Activated CD8-positive, alpha-beta memory T cell treated with anti-CD3 and anti-CD28 coated beads, Interleukin-2, amount 50 U/mL, for 4 hours (primary cell): ENCODE measurements at regions not wholly inside any gene's neighbourhood (a gene's known extent, or its start where the extent isn't known, plus 50 kb on each side); places are given as distances from the start of the nearest gene placed in this dataset.
A peak's percentile ranks its signal among the peaks of the same experiment; 100 is the strongest.

ENCODE experiments used
- DNase-seq: peaks from one replicate; pipeline ENCODE4 v3.0.0-alpha.2; 2020

DNA sequence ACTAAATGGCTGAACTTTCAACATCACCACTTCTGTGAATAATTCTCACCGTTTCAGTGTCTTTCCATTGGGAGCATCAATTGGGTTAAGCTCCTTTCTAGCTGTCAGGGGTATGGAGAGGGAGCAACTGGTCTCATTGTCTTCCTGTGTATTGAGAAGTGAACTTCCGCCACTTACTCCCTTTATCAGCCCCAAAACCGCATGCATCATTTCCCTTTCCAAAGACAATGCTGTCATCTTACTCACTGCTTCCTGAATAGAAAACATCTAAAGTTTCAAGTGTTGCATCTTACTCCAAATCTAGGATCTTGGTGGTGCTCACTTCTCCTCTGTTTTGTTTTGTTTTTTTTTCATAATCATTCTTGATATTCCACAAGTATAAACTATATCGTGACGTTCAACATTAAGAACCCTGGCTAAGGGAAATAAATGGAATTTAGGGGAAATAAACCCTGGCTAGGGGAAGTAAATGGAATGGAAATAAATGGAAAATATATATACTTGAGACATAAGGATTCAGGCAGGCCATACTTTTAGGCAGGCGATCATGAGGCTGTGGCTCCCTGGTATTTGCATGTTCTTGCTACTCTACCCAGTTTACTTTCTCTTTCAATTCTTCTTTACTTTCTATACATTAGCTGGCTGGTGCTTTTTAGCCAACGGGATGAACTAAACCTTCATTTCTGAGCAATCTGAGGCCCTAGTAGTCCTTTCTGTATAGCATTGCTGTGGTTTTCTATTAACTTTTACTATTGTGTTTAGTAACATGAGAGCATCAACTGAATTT lies 371.9 kb downstream of the BMPER start:
- DNase-seq, result no peak

DNA sequence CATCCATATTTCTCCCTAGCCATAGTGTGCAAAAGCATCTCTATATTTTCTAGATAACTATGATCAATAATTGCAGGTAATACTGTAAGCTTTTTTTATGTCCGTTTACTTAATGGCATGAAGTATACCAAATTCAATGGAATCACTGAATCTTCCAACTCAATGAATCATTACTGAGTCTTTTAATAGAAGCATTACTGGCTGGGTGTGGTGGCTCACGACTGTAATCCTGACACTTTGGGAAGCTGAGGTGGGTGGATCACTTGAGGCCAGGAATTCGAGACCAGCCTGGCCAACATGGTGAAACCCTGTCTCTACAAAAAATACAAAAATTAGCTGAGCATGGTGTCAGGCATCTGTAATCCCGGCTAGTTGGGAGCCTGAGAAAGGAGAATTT lies 372.5 kb downstream of the BMPER start:
- no peak for DNase-seq

DNA sequence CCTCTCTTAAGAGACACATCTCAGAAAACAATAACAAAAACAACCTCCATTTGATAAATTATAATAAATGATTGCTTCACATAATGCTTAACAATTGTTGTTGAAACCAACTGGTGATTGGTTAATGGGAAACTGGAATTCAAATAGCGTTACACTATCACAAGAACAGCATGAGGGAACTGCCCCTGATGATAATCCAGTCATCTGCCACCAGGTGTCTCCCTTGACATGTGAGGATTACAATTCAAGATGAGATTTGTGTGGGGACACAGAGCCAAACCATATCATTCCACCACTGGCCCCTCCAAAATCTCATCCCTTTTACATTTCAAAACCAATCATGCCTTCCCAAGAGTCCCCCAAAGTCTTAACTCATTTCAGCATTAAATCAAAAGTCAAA lies 375.9 kb downstream of the BMPER start:
- DNase-seq, result no peak

GRCh38 chr7:34282271-34282670 lies 375.7 kb upstream of the NPSR1 start:
- no peak for DNase-seq

DNA sequence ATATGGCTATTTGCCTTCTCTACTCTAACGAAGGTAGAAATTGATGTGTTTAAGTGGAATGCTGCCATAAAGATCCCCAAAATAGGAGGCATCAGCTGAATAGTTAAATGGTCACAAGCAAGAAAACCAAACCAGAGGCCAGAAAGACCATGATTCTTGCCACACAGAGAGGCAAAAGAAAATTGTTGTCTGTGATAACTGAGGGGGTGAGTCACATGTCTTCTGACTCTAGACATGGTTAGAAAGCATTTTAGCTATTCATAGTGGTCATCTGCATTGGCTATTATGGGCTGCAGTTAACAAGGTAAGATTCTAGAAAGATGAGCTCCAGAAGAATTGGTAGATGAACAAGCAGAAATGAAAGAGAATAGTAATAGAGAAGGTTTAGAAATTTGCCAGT lies 361.4 kb upstream of the NPSR1 start:
- no peak for DNase-seq

DNA sequence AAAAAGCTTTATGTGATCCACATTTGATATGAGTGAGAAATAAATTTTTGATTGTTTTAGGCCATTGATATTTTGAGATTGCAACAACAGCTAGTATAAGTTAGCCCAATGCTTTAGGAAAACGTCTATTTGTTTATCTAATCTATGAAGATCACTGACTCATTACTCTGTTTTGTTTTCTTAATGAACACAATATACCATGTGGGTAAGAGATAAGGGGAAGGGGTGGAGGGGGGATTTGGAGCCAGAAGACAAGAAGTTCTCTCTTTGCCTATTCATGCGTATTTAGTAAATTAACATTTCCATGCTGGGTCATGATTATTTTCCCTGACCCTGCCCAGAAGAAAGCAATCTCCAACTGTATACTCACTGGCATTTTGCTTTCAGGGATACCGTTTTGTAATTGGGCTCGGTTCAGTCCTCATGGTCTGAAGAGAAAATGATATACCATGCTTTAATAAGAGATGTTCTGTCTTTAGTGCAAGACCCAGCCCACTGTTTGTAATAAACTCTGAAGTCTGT lies 359.5 kb upstream of the NPSR1 start:
- DNase-seq, result no peak

- no peak for DNase-seq
Measured at GRCh38 chr7:34299066-34299465, 359.0 kb upstream of the NPSR1 start.

DNA sequence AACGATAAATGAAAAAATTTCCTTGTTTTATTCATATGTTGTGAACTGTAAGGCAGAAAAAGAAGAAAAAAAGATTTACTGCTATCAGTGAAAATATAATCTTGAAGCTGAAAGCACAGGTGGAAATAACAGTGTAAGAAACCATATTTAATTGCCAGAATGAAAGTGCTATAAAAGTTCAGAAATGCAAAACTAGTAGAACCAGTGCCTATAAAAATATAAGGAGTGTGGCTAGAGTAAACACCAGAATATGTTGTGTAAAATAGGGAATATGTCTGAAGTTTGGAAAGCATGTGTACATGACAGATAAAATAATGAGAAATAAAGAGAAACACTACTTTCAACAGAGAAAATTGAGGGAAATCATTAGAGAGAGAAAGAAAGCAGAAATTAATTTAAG lies 350.5 kb upstream of the NPSR1 start:
- no peak for DNase-seq

GRCh38 chr7:34308595-34308994 lies 349.4 kb upstream of the NPSR1 start:
- DNase-seq, result no peak

GRCh38 chr7:34309116-34309515 lies 348.9 kb upstream of the NPSR1 start:
- no peak for DNase-seq

DNA sequence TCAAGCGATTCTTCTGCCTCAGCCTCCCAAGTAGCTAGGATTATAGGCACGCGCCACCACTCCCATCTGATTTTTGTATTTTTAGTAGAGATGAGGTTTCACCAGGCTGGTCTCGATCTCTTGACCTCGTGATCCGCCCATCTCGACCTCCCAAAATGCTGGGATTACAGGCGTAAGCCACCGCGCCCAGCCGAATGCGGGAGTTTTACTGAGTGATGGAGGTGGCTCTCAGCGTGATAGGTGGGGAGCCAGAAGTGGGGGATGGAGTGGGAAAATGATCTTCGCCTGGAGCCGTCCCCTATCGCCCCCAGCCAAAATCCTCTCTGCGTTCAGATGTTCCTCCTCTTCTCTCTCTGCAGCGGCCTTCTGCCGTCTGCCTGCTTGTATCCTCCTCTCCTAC lies 348.4 kb upstream of the NPSR1 start:
- DNase-seq, result no peak

GRCh38 chr7:34311591-34311990 lies 346.4 kb upstream of the NPSR1 start:
- DNase-seq, result no peak

- DNase-seq, result no peak
Measured at GRCh38 chr7:34312624-34313023, 345.4 kb upstream of the NPSR1 start.

DNA sequence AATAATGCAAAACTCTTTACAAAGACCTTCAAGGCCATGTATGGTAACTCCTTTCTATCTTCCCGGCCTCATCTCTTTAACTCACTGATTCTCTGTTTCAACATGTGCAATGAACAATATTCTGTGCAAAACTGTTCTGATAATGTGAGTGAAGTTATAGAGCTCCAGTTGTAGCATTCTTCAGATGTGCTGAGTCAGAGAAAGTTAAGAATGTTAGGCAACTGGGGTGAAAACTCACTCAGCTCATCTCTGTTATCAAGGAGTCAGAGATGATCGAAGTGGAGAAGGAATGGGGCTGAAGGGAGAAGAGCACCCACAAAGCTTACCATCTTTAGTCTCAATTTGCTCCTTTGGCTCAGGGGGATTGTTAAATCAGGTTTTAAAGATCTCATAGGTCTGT lies 344.7 kb upstream of the NPSR1 start:
- DNase-seq, result no peak

GRCh38 chr7:34315032-34315431 lies 343.0 kb upstream of the NPSR1 start:
- DNase-seq, result no peak

DNA sequence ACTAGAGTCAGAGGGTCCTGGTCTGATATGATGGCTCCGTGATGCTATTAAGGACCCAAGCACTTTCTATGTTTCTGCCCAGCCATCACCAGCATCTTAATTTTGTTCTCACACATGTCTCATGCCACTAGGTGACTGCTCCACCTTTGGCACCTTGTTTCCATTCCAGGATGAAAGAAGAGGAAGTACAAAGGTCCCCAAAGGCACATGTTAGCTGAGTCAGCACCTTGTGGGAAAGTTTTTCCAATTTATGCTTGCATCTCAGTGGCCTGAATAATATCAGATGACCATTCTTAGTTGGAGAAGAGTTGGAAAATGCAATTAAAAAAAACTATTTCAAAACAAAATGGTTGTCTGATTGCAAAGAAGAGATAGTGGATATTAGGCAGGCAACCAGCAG lies 341.0 kb upstream of the NPSR1 start:
- DNase-seq, result no peak

DNA sequence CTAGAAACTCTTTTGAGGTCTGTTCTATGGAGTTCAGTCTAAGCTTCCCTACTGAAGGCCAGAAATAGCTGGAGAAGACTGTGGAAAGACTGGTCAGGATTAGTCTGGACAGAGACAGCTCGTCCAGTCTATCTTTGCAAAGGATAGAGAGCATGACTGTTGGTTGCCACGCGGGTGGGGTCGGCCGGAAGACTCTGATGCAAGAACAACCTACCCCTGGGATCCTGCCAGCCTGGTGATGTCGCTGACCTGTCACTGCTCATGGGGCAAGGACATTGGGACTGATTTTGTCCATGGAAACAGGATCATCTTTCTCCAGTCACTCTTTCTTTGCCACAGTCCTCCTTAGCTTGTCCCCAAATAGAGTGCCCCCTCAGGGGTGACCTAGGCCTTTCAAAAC lies 337.6 kb upstream of the NPSR1 start:
- no peak for DNase-seq

DNA sequence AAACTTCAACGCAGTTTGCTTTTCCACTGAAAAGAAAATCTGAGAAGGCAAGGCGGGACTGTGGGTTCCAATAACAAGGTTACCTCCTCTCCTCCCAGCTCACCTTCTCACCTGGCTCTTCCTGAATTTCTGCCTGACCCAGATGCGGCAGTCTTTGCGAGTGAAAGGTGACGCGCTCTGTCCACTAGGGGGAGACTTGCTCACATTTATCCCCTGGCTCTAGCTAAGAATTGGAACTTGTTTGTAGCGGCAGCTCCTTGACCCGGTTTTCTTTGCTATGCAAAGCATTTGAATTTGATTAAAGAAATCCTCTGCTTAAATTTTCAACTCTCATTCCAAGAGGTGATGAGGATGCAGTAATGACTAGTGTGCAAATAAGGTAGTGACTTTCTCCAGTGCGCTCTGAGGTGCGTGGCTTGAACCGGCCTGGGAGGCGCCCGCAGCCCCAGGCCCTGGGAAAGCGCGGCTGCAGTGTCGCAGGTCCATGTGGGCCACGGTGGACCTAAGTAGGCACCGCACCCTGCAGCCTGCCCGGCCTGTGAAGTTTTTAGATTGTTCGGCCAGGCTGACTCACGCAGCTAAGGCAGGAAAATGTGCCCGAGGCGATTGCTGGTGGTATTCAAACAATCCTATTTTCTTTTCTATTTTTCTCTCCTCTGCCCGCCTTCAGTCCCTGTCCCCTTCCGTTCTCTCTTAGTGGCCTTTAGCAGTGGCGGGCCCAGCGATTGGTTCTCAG lies 336.9 kb upstream of the NPSR1 start:
- peak; percentile 16 for DNase-seq

DNA sequence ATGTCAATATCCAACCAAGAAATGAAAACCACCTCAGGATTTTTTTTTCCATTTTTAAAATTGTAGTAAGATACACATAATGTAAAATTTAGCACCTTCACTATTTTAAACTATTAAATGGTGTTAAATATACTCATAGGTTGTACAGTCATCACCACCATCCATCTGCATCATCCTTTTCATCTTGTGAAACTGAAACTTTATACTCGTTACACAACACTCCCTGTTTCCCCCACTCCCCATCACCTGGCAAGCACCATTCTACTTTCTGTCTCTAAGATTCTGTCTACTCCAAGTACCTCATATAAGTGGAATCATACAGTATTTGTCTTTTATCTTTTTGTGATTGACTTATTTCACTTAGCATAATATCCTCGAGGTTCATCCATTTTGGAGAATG lies 335.2 kb upstream of the NPSR1 start:
- no peak for DNase-seq

DNA sequence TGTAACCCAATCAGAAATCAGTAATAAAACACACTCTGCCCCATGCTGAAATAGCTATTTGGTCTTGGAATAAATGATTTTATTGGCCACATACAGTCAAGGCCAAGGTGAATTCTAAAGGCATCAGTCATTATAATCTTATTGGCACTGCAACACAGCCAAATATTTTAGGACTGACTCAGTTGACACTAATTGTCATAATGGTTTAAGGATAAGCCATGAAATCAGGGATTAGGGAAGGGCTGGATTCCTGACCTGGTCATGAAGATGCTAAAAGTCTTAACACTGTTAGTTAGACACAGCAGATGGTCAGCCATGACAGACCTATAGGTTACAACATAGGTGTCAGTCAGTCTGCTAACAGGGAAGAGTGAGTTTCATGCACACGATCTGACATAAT lies 330.3 kb upstream of the NPSR1 start:
- DNase-seq, result no peak

GRCh38 chr7:34330308-34330707 lies 327.7 kb upstream of the NPSR1 start:
- no peak for DNase-seq

GRCh38 chr7:34331102-34331501 lies 326.9 kb upstream of the NPSR1 start:
- DNase-seq, result no peak

GRCh38 chr7:34332006-34332405 lies 326.0 kb upstream of the NPSR1 start:
- DNase-seq, result no peak

- DNase-seq, result no peak
Measured at GRCh38 chr7:34333184-34333583, 324.8 kb upstream of the NPSR1 start.

DNA sequence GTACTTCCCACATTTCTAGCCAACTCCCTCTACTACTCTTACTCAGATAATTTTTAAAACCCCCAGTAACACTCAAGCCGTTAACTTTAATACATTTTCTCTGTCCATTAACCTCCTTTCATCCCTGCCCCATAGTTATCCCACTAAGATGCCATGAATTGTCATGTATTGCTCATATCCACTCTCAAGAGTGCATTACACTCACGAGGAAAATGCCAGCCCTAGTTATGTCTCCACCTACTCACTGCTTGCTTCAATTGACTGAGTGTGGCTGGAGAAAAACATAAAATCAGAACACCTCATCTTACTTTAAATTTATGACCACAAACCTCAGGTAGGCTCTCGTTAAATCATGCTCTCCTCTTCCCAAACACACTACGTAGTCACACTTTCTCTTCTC lies 324.1 kb upstream of the NPSR1 start:
- DNase-seq, result no peak
